SH-SY5Y (cell line): ENCODE measurements at regions not wholly inside any gene's neighbourhood (a gene's known extent, or its start where the extent isn't known, plus 50 kb on each side); places are given as distances from the start of the nearest gene placed in this dataset.

Experiments
- GATA2 ChIP-seq: IDR thresholded peaks from 2 replicates; pipeline ENCODE4 v1.6.1; 2011; ENCODE audit warnings: mild to moderate bottlenecking, low read depth, low read length
- GATA3 ChIP-seq: IDR thresholded peaks from 2 replicates; pipeline ENCODE4 v1.6.1; 2011; ENCODE audit warnings: low read depth, mild to moderate bottlenecking, low read length, moderate library complexity

DNA sequence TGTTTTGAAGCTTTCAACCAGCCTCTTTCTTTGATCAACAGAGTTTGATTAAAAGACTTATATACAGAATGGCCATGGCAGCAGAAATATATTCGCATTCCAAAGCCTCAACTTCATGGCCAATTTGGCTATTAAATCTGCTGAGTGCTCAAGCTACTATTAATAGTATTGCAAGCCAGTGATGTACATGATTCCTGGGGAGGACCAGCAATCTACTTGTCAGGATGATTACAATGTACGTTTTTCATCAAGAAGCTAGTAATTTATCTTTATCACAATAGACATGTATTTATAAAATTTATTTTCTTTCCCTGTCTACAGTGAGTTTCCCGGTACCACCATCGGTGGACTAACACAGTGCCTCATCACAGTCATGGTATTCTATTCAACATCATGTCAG lies 515.5 kb downstream of the AMY1C start:
- no peak for TF ChIP-seq GATA2
- TF ChIP-seq GATA3 = no peak
